CD14-positive monocyte (primary cell): ENCODE measurements at regions not wholly inside any gene's neighbourhood (a gene's known extent, or its start where the extent isn't known, plus 50 kb on each side); places are given as distances from the start of the nearest gene placed in this dataset.

Experiments
- DNase-seq, 3 donors: peaks; one replicate each; pipeline ENCODE4 v3.0.0-alpha.2; 2011 to 2022
- H2AFZ ChIP-seq: 2 replicates; pipeline ENCODE4 v1.6.0; 2012; ENCODE audit warnings: mild to moderate bottlenecking, low read depth, low read length, inconsistent platforms; ENCODE audit not compliant: insufficient read depth, poor library complexity, severe bottlenecking
- H3K27ac ChIP-seq, 2 donors: 1 replicate in 1 of 2; 2 replicates in 1 of 2; pipeline ENCODE4 v1.5.1; 2012 to 2013; ENCODE audit warnings: low read length in 2 of 2, control low read depth in 1 of 2, inconsistent platforms in 1 of 2, low read depth in 1 of 2, mild to moderate bottlenecking in 1 of 2
- H3K27me3 ChIP-seq, 2 donors: one replicate each; pipeline versions ENCODE4 v1.6.0 to v1.6.1; 2011 to 2013; ENCODE audit warnings: low read length in 2 of 2; ENCODE audit not compliant: control insufficient read depth in 2 of 2, insufficient read depth in 2 of 2
- H3K36me3 ChIP-seq, 2 donors: replicated peaks in 1 of 2; 1 replicate in 1 of 2; 2 replicates in 1 of 2; pipeline versions ENCODE4 v1.5.1 to v1.6.1; 2012 to 2013; ENCODE audit warnings: low read length in 2 of 2, control low read depth in 1 of 2, inconsistent platforms in 1 of 2, mild to moderate bottlenecking in 1 of 2; ENCODE audit not compliant: insufficient read depth in 2 of 2, control insufficient read depth in 1 of 2
- H3K4me1 ChIP-seq, 2 donors: 1 replicate in 1 of 2; 2 replicates in 1 of 2; pipeline versions ENCODE4 v1.5.1 to v1.6.1; 2012 to 2013; ENCODE audit warnings: low read length in 2 of 2, control low read depth in 1 of 2, inconsistent platforms in 1 of 2, mild to moderate bottlenecking in 1 of 2, moderate library complexity in 1 of 2; ENCODE audit not compliant: insufficient read depth in 2 of 2, control insufficient read depth in 1 of 2
- H3K4me2 ChIP-seq: replicated peaks from 2 replicates; pipeline ENCODE3; 2012; ENCODE audit warnings: low read length, moderate library complexity, mild to moderate bottlenecking; ENCODE audit not compliant: poor library complexity, severe bottlenecking; ENCODE audit errors: extremely low read depth
- H3K4me3 ChIP-seq, 3 experiments: fragments of 200-600 bp in 1 of 3; sonication (generic) in 1 of 3; replicated peaks in 1 of 3; 1 replicate in 2 of 3; 2 replicates in 1 of 3; pipeline ENCODE4 v1.5.1; 2011 to 2013; ENCODE audit warnings: low read length in 3 of 3, mild to moderate bottlenecking in 3 of 3, control low read depth in 2 of 3, low read depth in 2 of 3, inconsistent platforms in 1 of 3, moderate library complexity in 1 of 3
- H3K79me2 ChIP-seq: 2 replicates; pipeline ENCODE4 v1.6.0; 2012; ENCODE audit warnings: mild to moderate bottlenecking, control low read depth, inconsistent platforms, low read length, moderate library complexity; ENCODE audit not compliant: insufficient read depth
- H3K9ac ChIP-seq: 2 replicates; pipeline ENCODE4 v1.6.0; 2017; ENCODE audit warnings: low read length, mild to moderate bottlenecking; ENCODE audit not compliant: insufficient read depth, poor library complexity, severe bottlenecking
- H3K9me3 ChIP-seq, 2 donors: replicated peaks in 1 of 2; 1 replicate in 1 of 2; 2 replicates in 1 of 2; pipeline versions ENCODE4 v1.5.1 to v1.6.1; 2012 to 2013; ENCODE audit warnings: low read length in 2 of 2, control low read depth in 1 of 2; ENCODE audit not compliant: control insufficient read depth in 1 of 2, insufficient read depth in 1 of 2
- H4K20me1 ChIP-seq: 2 replicates; pipeline ENCODE4 v1.6.0; 2012; ENCODE audit warnings: mild to moderate bottlenecking, low read length, control low read depth, moderate library complexity; ENCODE audit not compliant: insufficient read depth
- H3K27ac Mint-ChIP-seq, 7 donors: one replicate each; pipeline ENCODE4 v1.8.0; 2020; ENCODE audit warnings: mild to moderate bottlenecking in 7 of 7, mixed read lengths in 7 of 7, moderate library complexity in 6 of 7, inconsistent platforms in 2 of 7
- H3K27me3 Mint-ChIP-seq, 3 donors: one replicate each; pipeline ENCODE4 v1.8.0; 2021 to 2022; ENCODE audit warnings: low read depth in 3 of 3, mild to moderate bottlenecking in 3 of 3, mixed read lengths in 3 of 3, moderate library complexity in 3 of 3, inconsistent platforms in 1 of 3
- H3K36me3 Mint-ChIP-seq, 2 donors: one replicate each; pipeline ENCODE4 v1.8.0; 2020; ENCODE audit warnings: mixed read lengths in 2 of 2, inconsistent platforms in 1 of 2, mild to moderate bottlenecking in 1 of 2
- H3K4me1 Mint-ChIP-seq: one replicate; pipeline ENCODE4 v1.8.0; 2020; ENCODE audit warnings: mild to moderate bottlenecking, mixed read lengths
- H3K4me3 Mint-ChIP-seq, 2 donors: one replicate each; pipeline ENCODE4 v1.8.0; 2020; ENCODE audit warnings: mild to moderate bottlenecking in 2 of 2, mixed read lengths in 2 of 2, moderate library complexity in 1 of 2
- H3K9me3 Mint-ChIP-seq, 7 donors: one replicate each; pipeline ENCODE4 v1.8.0; 2020 to 2022; ENCODE audit warnings: mixed read lengths in 7 of 7, mild to moderate bottlenecking in 6 of 7, moderate library complexity in 6 of 7, inconsistent platforms in 2 of 7
- CTCF ChIP-seq: fragments of 200-600 bp; IDR thresholded peaks from one replicate; pipeline ENCODE4 v1.8.0; 2022; ENCODE audit warnings: antibody characterized with exemption, mild to moderate bottlenecking
- WGBS: methylation state at CpG from one replicate; pipeline ENCODE4 v1.1.5; 2013; ENCODE audit warnings: missing lambda C conversion rate; ENCODE audit not compliant: insufficient coverage; 5-methylcytosine and 5-hydroxymethylcytosine counted together
- intact Hi-C, 2 donors: fragments of 100-400 bp; cut with micrococcal nuclease; formaldehyde crosslinking; loops; one replicate each; pipeline versions ENCODE4 v1.15.0 to v1.15.1; 2023

DNA sequence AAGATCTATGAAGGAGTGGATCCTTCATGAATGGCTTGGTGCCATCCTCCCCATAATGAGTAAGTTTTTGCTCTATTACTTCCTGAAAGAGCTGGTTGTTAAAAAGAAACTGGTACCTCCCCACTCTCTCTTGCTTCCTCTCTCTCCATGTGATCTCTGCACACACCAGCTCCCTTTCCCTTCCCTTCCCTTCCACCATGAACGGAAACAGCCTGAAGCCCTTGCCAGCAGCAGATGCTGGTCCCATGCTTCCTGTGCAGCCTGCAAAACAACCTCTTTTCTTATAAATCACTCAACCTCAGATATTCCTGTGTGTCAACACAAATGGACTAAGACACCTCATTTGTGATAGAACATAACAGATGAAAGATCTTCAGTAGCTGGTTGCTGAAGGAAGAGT lies 303.5 kb upstream of the ACVR2A start:
- H3K36me3 Mint-ChIP-seq = peaks cover 0 to 2% of the 10 kb centered on the region in 2 donors
- H3K9me3 Mint-ChIP-seq = peaks cover 0 to 6% (median 4%) of the 10 kb centered on the region in 7 donors
- H3K27ac Mint-ChIP-seq = peak overlapping the region in 2 of 7 donors; percentile 60 to 71
- peak overlapping the region; percentile 30 for H2AFZ ChIP-seq
- H3K27me3 Mint-ChIP-seq = no peaks in the 10 kb centered on the region
- no peak overlapping the region for H3K4me3 ChIP-seq
- H3K4me2 ChIP-seq = no peak overlapping the region
- no peak overlapping the region for H3K4me3 Mint-ChIP-seq
- no peak overlapping the region for H3K27ac ChIP-seq
- H3K4me1 ChIP-seq = peaks cover 6 to 10% of the 10 kb centered on the region in 2 donors
- H4K20me1 ChIP-seq = no peaks in the 10 kb centered on the region
- DNase-seq = no peak
- H3K9me3 ChIP-seq = peaks cover 0 to 2% of the 10 kb centered on the region in 2 donors
- H3K36me3 ChIP-seq = no peaks in the 10 kb centered on the region
- no peaks in the 10 kb centered on the region for H3K27me3 ChIP-seq
- TF ChIP-seq CTCF = no peak
- H3K79me2 ChIP-seq = no peaks in the 10 kb centered on the region
- H3K4me1 Mint-ChIP-seq = peaks cover 7% of the 10 kb centered on the region
- intact Hi-C loops = no loop called here
- WGBS = 57% methylated on average over 1 of the region's 1 CpG
- no peak overlapping the region for H3K9ac ChIP-seq

- Mint-ChIP-seq H3K4me1 (peaks cover 7% of the 10 kb centered on the region), H3K4me3 (no peak overlapping the region), H3K27ac (no peak overlapping the region), H3K27me3 (no peaks in the 10 kb centered on the region), H3K36me3 (no peaks in the 10 kb centered on the region), H3K9me3 (peaks cover 0 to 5% (median 2%) of the 10 kb centered on the region in 7 donors)
- no peak for TF ChIP-seq CTCF
- Histone ChIP-seq H4K20me1 (no peaks in the 10 kb centered on the region), H3K9me3 (peaks cover 0 to 2% of the 10 kb centered on the region in 2 donors), H3K27me3 (no peaks in the 10 kb centered on the region), H3K9ac (no peak overlapping the region), H3K79me2 (no peaks in the 10 kb centered on the region), H3K36me3 (no peaks in the 10 kb centered on the region), H3K27ac (no peak overlapping the region), H3K4me2 (no peak overlapping the region), H2AFZ (no peak overlapping the region), H3K4me1 (peaks cover 6 to 10% of the 10 kb centered on the region in 2 donors), H3K4me3 (no peak overlapping the region)
- no peak for DNase-seq
- intact Hi-C loops = no loop called here
- 100% methylated on average over 1 of the region's 3 CpGs for WGBS
Measured at GRCh38 chr2:147538821-147539220, 306.0 kb upstream of the ACVR2A start.
